ENCODE measurements at regions not wholly inside any gene's neighbourhood (a gene's known extent, or its start where the extent isn't known, plus 50 kb on each side); places are given as distances from the start of the nearest gene placed in this dataset.

DNA sequence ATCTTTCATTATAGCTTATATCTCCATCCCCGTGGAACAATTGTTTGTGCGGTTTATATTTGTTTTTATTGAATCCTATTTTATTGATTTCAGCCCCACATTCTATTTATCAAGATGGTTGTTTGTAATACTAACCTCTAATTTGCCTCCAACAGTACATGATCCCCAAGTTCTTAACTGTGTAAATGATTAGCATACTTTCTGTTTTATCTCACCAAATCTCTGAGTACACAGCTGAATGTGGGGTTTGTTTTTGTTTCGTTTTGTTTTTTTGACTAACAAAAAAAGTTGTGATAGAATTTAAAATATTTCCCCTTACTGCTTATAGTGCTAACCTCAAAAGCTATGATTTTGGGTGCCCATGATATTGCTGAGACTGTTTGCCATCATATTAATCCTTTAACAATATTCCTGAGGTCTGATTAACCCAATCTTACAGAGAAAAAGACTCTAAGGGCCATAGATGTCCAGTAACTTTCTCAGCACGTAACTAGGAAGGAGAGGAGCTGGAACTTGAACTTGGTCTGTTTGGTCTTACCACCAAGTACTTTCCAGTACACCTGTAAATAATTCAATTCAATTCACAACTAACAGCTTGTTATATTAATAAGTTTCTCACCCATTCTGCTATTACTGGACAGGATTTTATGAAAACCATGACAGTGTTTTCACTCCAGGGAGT is 789.8 kb downstream of the TUSC7 start:
- H3K27me3 ChIP-seq, result no peaks in the 10 kb centered on the region
- H3K4me3 ChIP-seq (replicated peaks in 1 of 3), result no peak overlapping the region
- DNase-seq, result no peak
- 86% methylated on average over 4 of the region's 4 CpGs for WGBS, 2 donors
- intact Hi-C loops (cut with DNase I), result no loop called here
- H3K27ac ChIP-seq, result no peak overlapping the region
- H3K4me1 ChIP-seq, result no peaks in the 10 kb centered on the region
- TF ChIP-seq POLR2A (IDR thresholded peaks at IDR 0.05), result no peak
- TF ChIP-seq, protein P1, sequence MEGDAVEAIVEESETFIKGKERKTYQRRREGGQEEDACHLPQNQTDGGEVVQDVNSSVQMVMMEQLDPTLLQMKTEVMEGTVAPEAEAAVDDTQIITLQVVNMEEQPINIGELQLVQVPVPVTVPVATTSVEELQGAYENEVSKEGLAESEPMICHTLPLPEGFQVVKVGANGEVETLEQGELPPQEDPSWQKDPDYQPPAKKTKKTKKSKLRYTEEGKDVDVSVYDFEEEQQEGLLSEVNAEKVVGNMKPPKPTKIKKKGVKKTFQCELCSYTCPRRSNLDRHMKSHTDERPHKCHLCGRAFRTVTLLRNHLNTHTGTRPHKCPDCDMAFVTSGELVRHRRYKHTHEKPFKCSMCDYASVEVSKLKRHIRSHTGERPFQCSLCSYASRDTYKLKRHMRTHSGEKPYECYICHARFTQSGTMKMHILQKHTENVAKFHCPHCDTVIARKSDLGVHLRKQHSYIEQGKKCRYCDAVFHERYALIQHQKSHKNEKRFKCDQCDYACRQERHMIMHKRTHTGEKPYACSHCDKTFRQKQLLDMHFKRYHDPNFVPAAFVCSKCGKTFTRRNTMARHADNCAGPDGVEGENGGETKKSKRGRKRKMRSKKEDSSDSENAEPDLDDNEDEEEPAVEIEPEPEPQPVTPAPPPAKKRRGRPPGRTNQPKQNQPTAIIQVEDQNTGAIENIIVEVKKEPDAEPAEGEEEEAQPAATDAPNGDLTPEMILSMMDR (IDR thresholded peaks at IDR 0.05), result no peak
- H3K36me3 ChIP-seq, result no peaks in the 10 kb centered on the region
- no peaks in the 10 kb centered on the region for H3K9me3 ChIP-seq

DNA sequence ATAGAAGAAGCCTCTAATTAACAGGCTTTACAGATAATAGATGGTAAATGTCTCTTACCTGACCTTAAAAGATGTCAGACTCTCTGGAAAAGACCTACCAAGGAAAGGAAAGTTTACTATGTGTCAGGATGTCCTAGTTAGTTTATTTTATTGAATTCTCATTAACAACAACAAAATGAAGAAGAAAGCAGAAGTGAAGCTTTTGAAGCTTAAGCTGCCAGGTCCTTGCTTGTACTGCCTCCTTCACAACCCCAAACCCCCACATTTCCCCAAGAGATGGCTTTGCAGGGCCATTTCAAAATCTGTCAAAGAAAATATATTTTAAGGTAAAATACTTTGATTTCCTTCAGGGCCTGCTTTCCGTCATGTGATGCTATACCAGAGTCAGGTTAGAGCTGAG is 798.4 kb downstream of the TUSC7 start:
- Histone ChIP-seq H3K27me3 (no peaks in the 10 kb centered on the region), H3K36me3 (no peaks in the 10 kb centered on the region), H3K27ac (no peak overlapping the region), H3K4me3 (replicated peaks in 1 of 3) (no peak overlapping the region), H3K4me1 (no peaks in the 10 kb centered on the region), H3K9me3 (no peaks in the 10 kb centered on the region)
- TF ChIP-seq, protein P1 (IDR thresholded peaks at IDR 0.05), result no peak
- no peak for TF ChIP-seq POLR2A (IDR thresholded peaks at IDR 0.05)
- DNase-seq, result no peak
- WGBS, 2 donors, result 94 to 97% methylated on average over 1 of the region's 1 CpG
- intact Hi-C loops (cut with DNase I), result no loop called here

DNA sequence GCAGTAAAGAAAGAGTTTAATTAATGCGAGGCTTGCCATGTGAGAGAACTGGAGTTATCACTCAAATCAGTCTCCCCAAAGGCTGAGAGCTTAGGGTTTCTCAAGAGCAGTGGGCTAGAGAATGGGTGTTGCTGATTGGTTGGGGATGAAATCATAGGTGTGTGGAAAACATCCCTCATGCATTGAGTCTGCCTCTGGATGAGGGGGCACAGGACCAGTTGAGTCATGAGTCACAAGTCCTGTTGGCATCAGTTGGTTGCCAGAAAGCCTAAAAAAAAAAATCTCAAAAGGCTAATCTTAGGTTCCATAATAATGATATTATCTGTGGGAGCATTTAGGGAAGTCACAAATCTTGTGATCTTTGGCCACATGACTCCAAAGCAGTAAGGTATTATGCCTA is 800.3 kb downstream of the TUSC7 start:
- H3K9me3 ChIP-seq, result no peaks in the 10 kb centered on the region
- H3K36me3 ChIP-seq, result no peaks in the 10 kb centered on the region
- H3K27ac ChIP-seq, result no peak overlapping the region
- intact Hi-C loops (cut with DNase I), result no loop called here
- DNase-seq, result no peak
- WGBS, 2 donors, result 92 to 97% methylated on average over 1 of the region's 1 CpG
- H3K4me3 ChIP-seq (replicated peaks in 1 of 3), result no peak overlapping the region
- no peaks in the 10 kb centered on the region for H3K27me3 ChIP-seq
- no peaks in the 10 kb centered on the region for H3K4me1 ChIP-seq
- no peak for TF ChIP-seq POLR2A (IDR thresholded peaks at IDR 0.05)
- TF ChIP-seq, protein P1 (IDR thresholded peaks at IDR 0.05), result no peak

DNA sequence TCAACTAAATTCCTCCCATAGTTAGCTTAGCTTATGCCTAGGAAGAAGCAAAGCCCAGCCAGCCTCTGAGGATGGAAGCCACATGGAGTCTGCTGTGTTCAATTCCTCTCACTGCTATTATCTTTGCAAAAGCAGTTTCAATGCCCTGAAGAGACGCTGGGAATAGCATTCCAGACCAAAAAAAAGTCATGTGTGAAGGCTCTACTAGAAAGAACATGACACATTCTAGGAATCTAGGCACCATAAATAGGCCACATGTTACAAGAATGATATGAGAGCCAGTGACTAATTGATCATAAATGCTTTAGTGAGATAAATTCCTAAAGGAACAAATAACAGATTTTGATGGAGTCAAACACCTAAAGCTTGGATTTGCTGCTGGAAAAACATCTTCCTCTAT is 800.8 kb downstream of the TUSC7 start:
- TF ChIP-seq, protein P1 (IDR thresholded peaks at IDR 0.05), result no peak
- no peak for TF ChIP-seq POLR2A (IDR thresholded peaks at IDR 0.05)
- no peaks in the 10 kb centered on the region for H3K27me3 ChIP-seq
- no peak overlapping the region for H3K27ac ChIP-seq
- intact Hi-C loops (cut with DNase I), result no loop called here
- H3K4me3 ChIP-seq (replicated peaks in 1 of 3), result no peak overlapping the region
- WGBS, 2 donors, result 47 to 70% methylated on average over 1 of the region's 1 CpG
- DNase-seq, result no peak
- no peaks in the 10 kb centered on the region for H3K36me3 ChIP-seq
- no peaks in the 10 kb centered on the region for H3K4me1 ChIP-seq
- no peaks in the 10 kb centered on the region for H3K9me3 ChIP-seq

DNA sequence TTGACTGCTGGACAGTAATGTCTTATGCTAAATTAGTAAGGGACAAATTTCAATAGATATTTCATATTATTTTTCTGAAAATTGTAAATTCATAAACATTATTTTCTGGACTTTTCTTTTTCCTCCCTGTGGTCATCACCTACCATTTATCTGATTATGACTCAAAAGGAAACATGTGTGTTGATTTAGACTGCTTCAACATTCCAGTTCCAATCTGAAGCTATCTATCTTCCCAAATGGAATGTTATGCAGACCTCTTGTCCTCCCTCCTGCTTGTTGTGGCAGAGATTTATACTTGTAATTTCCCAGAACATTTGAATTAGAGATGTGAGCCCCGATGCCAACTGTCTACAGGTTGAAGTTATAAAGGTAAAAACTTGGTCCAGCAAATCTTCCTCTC is 803.4 kb downstream of the TUSC7 start:
- Histone ChIP-seq H3K4me1 (no peaks in the 10 kb centered on the region), H3K27ac (no peak overlapping the region), H3K4me3 (replicated peaks in 1 of 3) (no peak overlapping the region), H3K27me3 (no peaks in the 10 kb centered on the region), H3K36me3 (no peaks in the 10 kb centered on the region), H3K9me3 (no peaks in the 10 kb centered on the region)
- intact Hi-C loops (cut with DNase I), result no loop called here
- DNase-seq, result no peak
- WGBS, 2 donors, result 78 to 81% methylated on average over 1 of the region's 1 CpG
- TF ChIP-seq POLR2A (IDR thresholded peaks at IDR 0.05), result no peak
- TF ChIP-seq, protein P1 (IDR thresholded peaks at IDR 0.05), result no peak

Measured in thyroid gland (tissue), 4 donors.